Activated CD4-positive, alpha-beta T cell treated with anti-CD3 and anti-CD28 coated beads, Interleukin-2, Interleukin-4, amounts not matched to agents 100 ng/mL and 50 ng/mL, durations not matched to agents 16 hours and 8 hours (primary cell): ENCODE measurements at regions not wholly inside any gene's neighbourhood (a gene's known extent, or its start where the extent isn't known, plus 50 kb on each side); places are given as distances from the start of the nearest gene placed in this dataset.

Source experiments
- DNase-seq: peaks from one replicate; pipeline ENCODE4 v3.0.0-alpha.2; 2020; ENCODE audit warnings: low spot score

GRCh38 chr5:145246379-145246778 lies 588.8 kb downstream of the PRELID2 start:
- DNase-seq: no peak

- no peak for DNase-seq
These were observed 589.8 kb downstream of the PRELID2 start for GRCh38 chr5:145245354-145245753.

GRCh38 chr5:145244788-145245187 lies 590.4 kb downstream of the PRELID2 start:
- DNase-seq: no peak

- no peak for DNase-seq
These were observed 590.9 kb downstream of the PRELID2 start for GRCh38 chr5:145244251-145244650.

GRCh38 chr5:145243016-145243415 lies 592.1 kb downstream of the PRELID2 start:
- no peak for DNase-seq

GRCh38 chr5:145242551-145242950 lies 592.6 kb downstream of the PRELID2 start:
- no peak for DNase-seq

GRCh38 chr5:145237843-145238242 lies 597.3 kb downstream of the PRELID2 start:
- peak; percentile 34 for DNase-seq

GRCh38 chr5:145236983-145237382 lies 598.2 kb downstream of the PRELID2 start:
- no peak for DNase-seq

- DNase-seq: no peak
These were observed 599.0 kb downstream of the PRELID2 start for GRCh38 chr5:145236127-145236526.

GRCh38 chr5:145233461-145233860 lies 601.7 kb downstream of the PRELID2 start:
- DNase-seq: no peak

GRCh38 chr5:145230781-145231180 lies 604.4 kb downstream of the PRELID2 start:
- DNase-seq: no peak

- DNase-seq: no peak
These were observed 606.6 kb downstream of the PRELID2 start for GRCh38 chr5:145228564-145228963.

- no peak for DNase-seq
These were observed 607.3 kb downstream of the PRELID2 start for GRCh38 chr5:145227881-145228280.

GRCh38 chr5:145226726-145227125 lies 608.4 kb downstream of the PRELID2 start:
- DNase-seq: no peak

- no peak for DNase-seq
These were observed 609.6 kb downstream of the PRELID2 start for GRCh38 chr5:145225529-145225928.

- DNase-seq: no peak
These were observed 611.6 kb downstream of the PRELID2 start for GRCh38 chr5:145223582-145223981.

- no peak for DNase-seq
These were observed 612.5 kb downstream of the PRELID2 start for GRCh38 chr5:145222622-145223021.

GRCh38 chr5:145221416-145221815 lies 613.7 kb downstream of the PRELID2 start:
- DNase-seq: no peak

GRCh38 chr5:145220481-145220880 lies 614.7 kb downstream of the PRELID2 start:
- no peak for DNase-seq

- DNase-seq: no peak
These were observed 616.2 kb downstream of the PRELID2 start for GRCh38 chr5:145218982-145219381.

GRCh38 chr5:145218019-145218418 lies 617.1 kb downstream of the PRELID2 start:
- no peak for DNase-seq

GRCh38 chr5:145210020-145210419 lies 625.1 kb downstream of the PRELID2 start:
- no peak for DNase-seq

GRCh38 chr5:145205546-145205945 lies 629.6 kb downstream of the PRELID2 start:
- no peak for DNase-seq

- no peak for DNase-seq
These were observed 630.4 kb downstream of the PRELID2 start for GRCh38 chr5:145204743-145205142.

GRCh38 chr5:145203193-145203592 lies 631.9 kb downstream of the PRELID2 start:
- no peak for DNase-seq
